Nephron (organoid): ENCODE measurements at regions not wholly inside any gene's neighbourhood (a gene's known extent, or its start where the extent isn't known, plus 50 kb on each side); places are given as distances from the start of the nearest gene placed in this dataset.

Experiments
- H3K27ac Mint-ChIP-seq, 3 experiments: 2 replicates each; pipeline ENCODE4 v1.8.0; 2020; ENCODE audit warnings: mixed read lengths in 3 of 3, mild to moderate bottlenecking in 2 of 3, moderate library complexity in 1 of 3
- H3K27me3 Mint-ChIP-seq: 2 replicates; pipeline ENCODE4 v1.8.0; 2021; ENCODE audit warnings: low read depth, mild to moderate bottlenecking, moderate library complexity, mixed read lengths
- H3K36me3 Mint-ChIP-seq: 2 replicates; pipeline ENCODE4 v1.8.0; 2020; ENCODE audit warnings: low read depth, mixed read lengths
- H3K4me1 Mint-ChIP-seq: 2 replicates; pipeline ENCODE4 v1.8.0; 2020; ENCODE audit warnings: mixed read lengths
- H3K4me3 Mint-ChIP-seq, 3 experiments: 2 replicates each; pipeline ENCODE4 v1.8.0; 2020; ENCODE audit warnings: mild to moderate bottlenecking in 3 of 3, mixed read lengths in 3 of 3, moderate library complexity in 2 of 3
- H3K9me3 Mint-ChIP-seq: 2 replicates; pipeline ENCODE4 v1.8.0; 2020; ENCODE audit warnings: mixed read lengths
- CTCF ChIP-seq, 3 experiments: fragments of 200-600 bp; sonication (generic); IDR thresholded peaks; one replicate each; pipeline ENCODE4 v1.5.0; 2021; ENCODE audit warnings: antibody characterized with exemption in 3 of 3; ENCODE audit not compliant: unreplicated experiment in 3 of 3

GRCh38 chr16:86033971-86034370 is 135.0 kb downstream of the IRF8 start:
- no peak for TF ChIP-seq CTCF (IDR thresholded peaks at IDR 0.05; ENCODE audit: unreplicated experiment in 3 of 3)
- H3K4me1 Mint-ChIP-seq = peaks cover 21% of the 10 kb centered on the region
- H3K27ac Mint-ChIP-seq = no peak overlapping the region
- no peak overlapping the region for H3K4me3 Mint-ChIP-seq
- H3K27me3 Mint-ChIP-seq = peaks cover 58% of the 10 kb centered on the region
- H3K36me3 Mint-ChIP-seq = peaks cover 4% of the 10 kb centered on the region
- H3K9me3 Mint-ChIP-seq = peaks cover 2% of the 10 kb centered on the region

GRCh38 chr16:86034421-86034919 is 135.5 kb downstream of the IRF8 start:
- Mint-ChIP-seq H3K36me3 (peaks cover 4% of the 10 kb centered on the region), H3K4me3 (no peak overlapping the region), H3K27ac (no peak overlapping the region), H3K4me1 (peaks cover 21% of the 10 kb centered on the region), H3K9me3 (peaks cover 2% of the 10 kb centered on the region), H3K27me3 (peaks cover 61% of the 10 kb centered on the region)
- TF ChIP-seq CTCF (IDR thresholded peaks at IDR 0.05; ENCODE audit: unreplicated experiment in 3 of 3) = no peak

GRCh38 chr16:86035906-86036305 is 136.9 kb downstream of the IRF8 start:
- Mint-ChIP-seq H3K27me3 (peaks cover 66% of the 10 kb centered on the region), H3K9me3 (peaks cover 2% of the 10 kb centered on the region), H3K27ac (no peak overlapping the region), H3K4me1 (peaks cover 21% of the 10 kb centered on the region), H3K36me3 (peaks cover 4% of the 10 kb centered on the region), H3K4me3 (no peak overlapping the region)
- TF ChIP-seq CTCF (IDR thresholded peaks at IDR 0.05; ENCODE audit: unreplicated experiment in 3 of 3) = no peak

- H3K4me1 Mint-ChIP-seq = peaks cover 6% of the 10 kb centered on the region
- peaks cover 4% of the 10 kb centered on the region for H3K36me3 Mint-ChIP-seq
- H3K9me3 Mint-ChIP-seq = peaks cover 2% of the 10 kb centered on the region
- no peak for TF ChIP-seq CTCF (IDR thresholded peaks at IDR 0.05; ENCODE audit: unreplicated experiment in 3 of 3)
- H3K27ac Mint-ChIP-seq = no peak overlapping the region
- peaks cover 72% of the 10 kb centered on the region for H3K27me3 Mint-ChIP-seq
- H3K4me3 Mint-ChIP-seq = no peak overlapping the region
These were observed 139.3 kb downstream of the IRF8 start for GRCh38 chr16:86037999-86038925.

- H3K4me3 Mint-ChIP-seq = no peak overlapping the region
- H3K27ac Mint-ChIP-seq = no peak overlapping the region
- H3K4me1 Mint-ChIP-seq = no peaks in the 10 kb centered on the region
- no peak for TF ChIP-seq CTCF (IDR thresholded peaks at IDR 0.05; ENCODE audit: unreplicated experiment in 3 of 3)
- peaks cover 72% of the 10 kb centered on the region for H3K27me3 Mint-ChIP-seq
- peaks cover 4% of the 10 kb centered on the region for H3K36me3 Mint-ChIP-seq
- H3K9me3 Mint-ChIP-seq = peaks cover 2% of the 10 kb centered on the region
These were observed 140.0 kb downstream of the IRF8 start for GRCh38 chr16:86038926-86039310.
